NCI-H2196 (cell line): ENCODE measurements at regions not wholly inside any gene's neighbourhood (a gene's known extent, or its start where the extent isn't known, plus 50 kb on each side); places are given as distances from the start of the nearest gene placed in this dataset.

Source experiments
- DNase-seq: peaks from one replicate; lab custom pipeline; 2025; ENCODE audit not compliant: unreplicated experiment; lab: John Stamatoyannopoulos, UW

DNA sequence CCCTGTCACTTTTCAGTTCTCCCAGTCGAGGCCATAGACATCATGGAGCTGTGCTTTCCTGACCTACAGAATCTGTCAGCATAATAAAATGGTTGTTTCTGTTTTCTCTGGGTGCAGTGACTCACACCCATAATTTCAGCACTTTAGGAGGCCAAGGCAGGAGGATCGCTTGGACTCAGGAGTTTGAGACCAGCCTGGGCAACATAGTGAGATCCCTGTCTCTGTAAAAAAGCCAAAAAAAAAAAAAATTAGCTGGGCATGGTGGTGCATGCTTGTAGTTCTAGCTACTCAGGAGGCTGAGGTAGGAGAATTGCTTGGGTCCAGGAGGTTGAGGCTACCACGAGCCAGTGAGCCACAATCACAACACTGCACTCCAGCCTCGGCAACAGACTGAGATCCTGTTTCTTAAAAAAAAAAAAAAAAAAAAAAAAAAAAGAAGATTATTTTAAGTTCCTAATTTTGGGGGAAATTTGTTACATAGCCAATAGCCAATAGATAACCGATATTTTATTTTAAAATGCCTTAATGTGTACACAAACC, 196.2 kb downstream of the ADSS2 start:
- no peak for DNase-seq

DNA sequence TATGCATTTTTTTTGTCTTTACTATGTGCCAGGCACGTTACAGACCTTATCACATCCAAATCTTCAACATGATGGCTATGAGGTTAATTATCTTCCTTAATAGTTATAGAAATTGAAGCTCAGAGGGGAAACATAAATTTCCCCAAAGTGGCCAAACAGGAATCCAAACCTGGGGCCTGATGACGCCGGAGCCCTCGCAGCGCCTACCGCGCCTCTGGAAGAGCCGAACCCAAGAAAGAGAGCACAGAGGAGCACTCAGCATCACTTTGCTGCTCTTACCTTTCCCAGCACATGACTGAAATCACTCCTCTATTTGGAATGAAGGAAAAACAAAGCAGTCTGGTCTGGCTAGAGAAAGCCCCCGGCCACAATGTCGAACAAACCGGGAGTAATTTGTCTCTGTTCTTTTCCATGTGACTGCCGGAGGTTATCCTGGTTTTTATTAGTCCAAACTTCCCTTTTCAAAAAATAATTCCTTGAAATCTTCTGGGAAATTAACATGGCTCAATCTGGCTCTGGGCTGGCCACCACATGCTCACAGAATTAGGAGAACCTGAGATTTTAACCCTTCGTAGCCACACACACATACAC, 195.5 kb downstream of the ADSS2 start:
- no peak for DNase-seq

DNA sequence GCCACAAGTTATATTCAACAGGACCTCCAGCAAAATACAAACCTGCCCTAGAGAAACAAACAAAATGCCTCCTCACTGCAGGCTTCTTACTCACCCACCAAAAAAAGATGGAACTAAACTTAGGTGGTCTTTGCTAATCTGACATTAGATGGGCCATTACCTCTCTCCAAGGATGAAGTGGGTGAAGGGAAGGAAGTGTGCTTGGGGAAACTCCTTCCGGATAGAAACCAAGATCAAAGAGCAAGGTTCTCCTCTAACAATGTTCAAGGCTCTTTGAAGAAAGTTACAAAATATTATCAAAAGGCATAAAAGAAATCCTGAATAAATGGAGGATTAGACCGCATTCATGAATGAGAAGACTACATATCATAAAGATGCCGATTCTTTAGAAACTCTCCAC, 187.5 kb downstream of the ADSS2 start:
- no peak for DNase-seq

DNA sequence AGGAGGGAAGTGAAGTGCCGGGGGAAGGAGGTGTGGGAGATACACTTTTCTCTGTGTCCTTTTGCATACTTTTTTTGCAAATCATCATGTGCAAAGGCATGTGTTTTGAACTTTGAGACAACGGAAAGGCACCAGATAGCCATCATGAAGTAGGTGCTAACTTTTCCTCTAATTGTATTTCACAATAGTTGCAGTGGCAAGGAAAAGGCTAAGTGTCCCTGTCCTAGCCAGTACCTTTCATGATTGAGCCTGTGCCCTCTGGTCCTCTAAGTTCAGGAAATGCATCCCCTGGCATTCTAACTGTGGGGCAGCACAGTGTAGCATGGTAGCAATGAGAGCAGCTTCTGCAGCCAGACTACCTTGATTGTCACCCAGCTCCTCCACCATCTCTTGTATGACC, 186.2 kb downstream of the ADSS2 start:
- no peak for DNase-seq

DNA sequence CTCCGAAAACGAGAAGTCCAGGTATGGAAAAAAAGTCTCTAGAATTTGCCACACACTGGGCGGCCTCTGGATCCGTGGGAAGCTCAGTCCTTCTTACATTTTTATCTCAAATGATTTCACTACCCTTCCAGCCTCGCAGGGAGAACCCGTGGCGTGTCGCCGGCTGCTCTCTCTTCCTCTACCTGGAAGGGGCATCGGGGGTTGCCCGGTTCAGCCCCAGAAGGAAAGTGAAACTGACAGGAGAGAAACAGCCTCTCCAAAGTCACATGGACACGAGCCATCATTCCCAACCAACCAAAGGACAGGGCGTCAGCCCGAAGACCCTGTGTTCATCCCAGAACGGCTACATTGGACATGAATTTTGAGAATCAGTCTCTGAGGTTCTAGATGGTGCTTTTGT, 182.5 kb downstream of the ADSS2 start:
- no peak for DNase-seq

DNA sequence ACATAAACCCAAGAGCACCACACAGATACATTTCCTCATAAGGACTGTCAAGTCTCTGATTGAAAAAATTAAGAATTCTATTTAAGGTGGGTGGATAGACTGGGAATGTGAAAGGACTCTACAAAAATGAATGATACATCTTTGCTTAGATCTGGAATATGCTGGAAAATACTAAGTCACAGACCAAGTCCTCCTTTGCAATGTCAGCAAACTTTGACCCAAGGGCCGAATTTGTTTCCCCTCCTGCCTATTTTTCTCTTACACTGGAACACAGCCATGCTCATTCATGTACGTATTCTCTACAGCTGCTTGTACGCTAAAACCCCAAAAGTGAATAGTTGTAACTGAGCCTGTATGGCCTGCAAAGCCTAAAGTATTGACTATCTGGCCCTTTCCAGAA, 180.7 kb downstream of the ADSS2 start:
- no peak for DNase-seq

DNA sequence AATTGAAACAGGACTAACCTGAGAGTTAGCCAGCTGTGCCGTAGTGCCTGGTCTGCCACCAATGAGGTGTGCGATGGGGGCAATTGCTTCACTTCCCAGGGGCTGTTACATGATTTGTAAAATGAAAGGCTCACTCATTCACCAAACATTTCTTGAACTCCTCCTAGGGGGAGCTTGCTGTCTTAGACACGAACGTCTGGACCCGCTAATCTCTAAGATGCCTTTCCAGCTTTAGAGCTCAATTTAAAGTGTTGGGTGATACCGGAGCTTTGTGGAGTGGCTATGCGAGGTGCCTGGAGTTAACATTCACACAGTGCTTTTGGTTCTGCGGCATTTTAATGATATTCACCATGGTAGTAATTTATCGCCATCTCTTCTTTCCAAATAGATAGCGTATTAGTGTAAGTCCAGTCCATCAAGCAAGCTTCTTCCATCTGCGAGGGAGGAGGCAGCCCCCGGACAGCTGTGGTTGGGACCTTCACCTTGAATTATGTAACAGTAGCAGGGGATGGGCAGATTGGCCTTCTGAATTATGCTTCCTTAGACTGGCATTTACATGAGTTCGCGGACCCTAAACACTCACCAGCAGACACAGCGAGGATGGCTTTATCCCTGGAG, 179.9 kb downstream of the ADSS2 start:
- DNase-seq = no peak

DNA sequence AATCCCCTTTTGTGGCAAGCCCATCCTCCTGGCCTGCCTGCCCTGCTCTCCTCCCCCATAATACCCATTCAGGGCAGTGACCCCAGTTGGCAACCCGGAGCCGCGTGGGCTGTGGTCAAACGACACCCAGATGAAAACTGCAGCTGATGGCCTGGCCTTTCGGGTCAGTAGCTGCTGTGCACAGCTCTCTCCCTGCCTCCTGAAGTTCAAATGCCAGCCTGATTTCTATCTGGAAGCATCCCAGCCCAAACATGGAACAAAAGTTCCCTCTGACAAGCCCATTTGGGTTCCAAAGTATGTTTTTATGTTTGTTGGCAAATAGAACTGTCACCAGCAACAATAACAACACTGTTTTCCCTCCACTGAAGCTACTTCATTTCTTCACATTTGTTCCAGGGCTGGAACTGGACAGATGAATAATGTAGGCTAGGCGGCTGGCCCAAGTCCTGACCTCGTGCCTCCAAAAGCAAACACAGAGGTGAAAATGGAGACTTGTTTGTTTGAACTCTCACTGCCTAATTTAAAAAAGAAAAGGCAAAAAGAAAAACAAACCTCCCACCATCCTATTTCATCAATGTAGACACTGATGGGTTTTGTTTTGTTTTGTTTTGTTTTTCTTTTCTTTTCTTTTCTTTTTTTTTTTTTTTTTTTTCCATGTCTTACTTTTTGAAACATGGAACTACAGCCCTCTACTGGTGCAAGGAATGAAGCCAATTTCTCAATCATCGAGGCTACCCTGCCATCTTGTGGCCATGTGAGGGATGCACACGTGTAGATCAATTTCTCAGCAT, 179.0 kb downstream of the ADSS2 start:
- DNase-seq = peak; percentile 49

DNA sequence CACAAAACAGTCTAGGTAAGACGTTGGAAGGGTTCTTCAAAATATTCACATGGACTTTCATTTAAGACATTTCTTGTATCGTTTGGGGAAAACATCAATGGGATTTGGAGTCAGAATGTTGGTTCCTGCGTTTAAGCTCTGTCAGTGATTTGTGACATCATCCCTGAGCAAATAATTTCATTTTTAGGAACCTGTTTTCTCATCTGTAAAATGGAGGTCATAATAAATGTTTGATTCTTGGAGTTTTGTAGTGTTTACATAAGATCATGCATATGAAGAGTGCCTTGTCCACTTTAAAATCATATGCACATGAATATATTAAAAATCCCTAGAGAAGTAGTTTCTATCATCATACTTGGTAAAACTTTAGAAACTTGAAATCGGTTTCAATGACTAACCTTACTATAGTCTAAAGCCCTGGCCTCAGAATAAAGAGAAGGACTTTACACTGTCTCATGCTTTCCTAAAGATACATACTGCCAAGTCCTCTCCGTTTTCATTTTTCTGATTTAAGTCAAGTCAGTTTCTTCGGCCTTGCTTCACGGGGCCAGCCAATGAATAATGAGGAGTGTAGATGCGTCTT, 178.4 kb downstream of the ADSS2 start:
- DNase-seq = no peak

DNA sequence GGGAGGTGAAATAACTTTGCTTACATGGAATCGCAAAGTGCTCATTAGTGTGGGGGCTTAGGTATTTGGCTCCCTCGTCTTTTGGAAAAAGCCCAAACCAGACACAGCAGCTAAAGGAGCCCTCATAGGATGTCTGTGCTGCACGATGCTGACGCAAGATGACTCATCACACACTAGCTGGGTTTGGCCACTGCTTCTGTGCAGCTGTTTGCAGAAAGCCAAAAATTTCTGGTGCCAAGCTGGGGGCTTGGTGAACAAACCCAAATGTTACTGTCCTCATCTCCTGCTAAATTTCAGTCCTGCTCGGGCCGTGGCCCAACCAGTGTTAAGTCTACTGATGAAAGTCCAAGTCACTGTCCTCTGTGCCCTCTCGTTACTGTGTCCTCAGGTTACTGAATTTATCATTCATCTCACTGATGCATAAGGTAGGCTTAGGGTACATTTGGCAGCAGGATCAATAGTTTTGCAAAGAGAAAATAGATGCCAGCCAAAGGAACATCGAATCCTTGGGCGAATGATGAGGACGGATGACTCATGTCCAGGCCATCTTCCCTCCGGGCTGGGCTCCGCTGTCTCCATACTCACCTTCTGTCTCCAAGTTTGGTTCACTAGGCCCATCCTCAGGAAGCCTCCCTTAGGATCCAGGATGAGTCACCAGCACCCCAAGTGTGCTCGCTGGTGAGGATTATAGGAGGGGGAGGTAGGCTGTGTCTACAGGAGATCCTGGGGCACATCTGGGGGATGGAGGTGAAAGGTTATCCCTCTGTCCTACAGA, 177.7 kb downstream of the ADSS2 start:
- peak; percentile 3 for DNase-seq

DNA sequence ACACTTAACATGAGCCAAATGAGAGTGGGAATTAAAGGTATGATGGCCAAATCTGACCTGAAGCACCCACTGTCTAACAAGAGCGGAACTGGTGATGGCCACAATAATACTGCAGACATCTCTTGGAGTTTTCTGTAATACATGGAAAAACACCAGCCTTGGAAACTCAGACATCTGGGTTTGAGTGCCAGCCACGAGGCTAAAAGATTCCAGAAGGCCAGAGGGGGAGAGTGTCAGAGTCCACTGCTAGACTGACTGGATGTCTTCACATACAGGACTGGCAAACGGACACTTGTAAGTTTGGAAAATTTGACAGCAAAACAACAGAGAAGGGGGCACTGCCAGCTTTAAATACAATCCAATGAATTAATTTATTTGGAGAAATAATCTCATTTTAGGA, 175.1 kb downstream of the ADSS2 start:
- DNase-seq = no peak

DNA sequence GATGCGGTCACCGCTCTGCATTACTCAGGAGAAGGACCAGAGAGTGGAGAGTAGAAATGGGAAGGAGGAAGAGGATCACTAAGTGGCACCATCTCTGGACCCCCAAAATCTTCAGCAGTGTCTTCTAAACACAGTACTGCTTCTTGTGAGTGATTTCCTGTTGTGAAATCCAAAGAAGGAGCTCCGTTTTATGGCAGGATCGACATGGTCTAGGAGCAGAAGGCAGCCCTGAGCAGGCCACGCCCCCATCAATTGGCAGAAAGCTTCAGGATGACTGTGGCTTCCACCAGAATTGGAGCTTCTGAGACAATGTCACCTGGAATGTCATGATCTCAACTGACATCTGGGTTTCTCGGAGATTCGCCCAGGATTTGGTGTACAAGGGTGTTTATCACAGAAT, 171.5 kb downstream of the ADSS2 start:
- no peak for DNase-seq

DNA sequence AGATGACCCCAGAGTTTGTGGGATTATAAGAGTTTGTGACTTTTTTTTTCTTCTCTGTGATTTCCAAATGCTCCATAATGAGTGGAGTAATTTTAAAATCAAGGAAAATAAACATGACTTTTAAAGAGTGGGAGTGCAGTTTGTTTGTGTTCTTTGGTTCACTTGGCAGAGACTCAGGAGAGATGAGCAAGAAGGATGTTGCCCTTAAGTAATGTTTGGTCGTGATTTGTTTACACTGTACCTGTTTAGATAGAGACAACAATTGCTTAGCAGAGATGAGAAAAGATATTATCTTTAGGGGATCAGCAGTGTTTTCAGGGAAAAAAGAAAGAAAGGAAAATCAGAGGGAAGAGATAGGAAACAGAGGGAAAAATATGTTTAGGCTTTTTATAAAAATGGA, 170.8 kb downstream of the ADSS2 start:
- DNase-seq = no peak

DNA sequence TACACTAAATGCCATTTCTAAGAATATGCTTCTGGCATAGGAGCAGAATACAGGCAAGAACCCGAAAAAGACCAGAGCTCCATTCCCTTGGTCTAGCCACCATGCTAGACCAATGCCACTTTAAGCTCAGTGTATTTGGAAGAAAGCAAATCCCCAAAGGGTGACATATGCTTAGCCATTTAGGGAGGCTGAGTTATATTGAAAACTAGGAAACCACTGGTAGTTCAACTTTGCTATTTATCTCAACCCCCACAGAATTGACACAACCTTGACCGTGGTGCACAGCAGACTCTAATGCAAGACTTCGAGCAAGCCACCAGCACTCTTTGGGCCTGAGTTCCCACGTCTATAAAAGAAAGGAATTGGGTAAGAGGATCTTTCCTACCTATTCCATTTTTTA, 167.9 kb downstream of the ADSS2 start:
- DNase-seq = no peak

DNA sequence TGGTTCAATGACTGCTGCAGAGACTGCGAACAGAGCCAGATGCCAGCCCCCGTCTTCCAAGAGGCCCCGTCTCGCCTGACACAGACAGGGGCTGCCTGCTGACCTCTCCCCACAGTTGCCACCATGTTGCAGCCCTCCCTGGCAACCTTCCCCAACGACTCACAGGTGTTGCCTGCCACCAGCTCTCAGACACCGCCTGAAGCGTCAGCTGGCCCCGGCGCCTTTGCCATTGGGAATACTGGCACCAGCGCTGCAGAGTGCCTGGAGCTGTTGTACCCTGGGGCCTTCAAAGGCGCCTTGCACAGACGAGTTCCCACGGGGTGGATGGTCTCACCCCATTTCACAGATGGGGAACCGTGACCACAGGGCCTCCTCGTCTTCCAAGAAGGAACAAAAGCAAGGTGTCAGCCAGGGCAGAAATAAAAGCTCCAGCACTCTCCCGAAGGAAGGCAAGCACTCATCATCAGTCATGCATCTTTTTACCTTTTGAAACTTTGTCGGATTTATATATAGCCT, 167.0 kb downstream of the ADSS2 start:
- no peak for DNase-seq

DNA sequence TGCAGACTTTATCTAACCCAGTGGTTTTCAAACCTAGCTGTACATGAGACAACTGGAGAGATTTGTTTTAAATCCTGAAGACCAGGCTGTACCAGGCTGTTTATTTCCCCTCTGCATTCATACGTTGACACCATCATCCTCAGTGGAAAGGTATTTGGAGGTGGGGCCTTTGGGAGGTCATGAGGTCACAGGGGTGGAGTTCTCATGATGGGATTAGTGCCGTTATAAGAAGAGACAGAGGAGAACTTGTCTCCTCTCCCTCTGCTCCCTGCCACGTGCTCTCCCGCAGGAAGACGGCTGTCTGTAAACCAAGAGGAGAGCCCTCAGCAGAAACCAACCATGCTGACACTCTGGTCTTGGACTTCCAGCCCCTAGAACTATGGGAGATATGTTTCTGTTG, 165.4 kb downstream of the ADSS2 start:
- DNase-seq = no peak

DNA sequence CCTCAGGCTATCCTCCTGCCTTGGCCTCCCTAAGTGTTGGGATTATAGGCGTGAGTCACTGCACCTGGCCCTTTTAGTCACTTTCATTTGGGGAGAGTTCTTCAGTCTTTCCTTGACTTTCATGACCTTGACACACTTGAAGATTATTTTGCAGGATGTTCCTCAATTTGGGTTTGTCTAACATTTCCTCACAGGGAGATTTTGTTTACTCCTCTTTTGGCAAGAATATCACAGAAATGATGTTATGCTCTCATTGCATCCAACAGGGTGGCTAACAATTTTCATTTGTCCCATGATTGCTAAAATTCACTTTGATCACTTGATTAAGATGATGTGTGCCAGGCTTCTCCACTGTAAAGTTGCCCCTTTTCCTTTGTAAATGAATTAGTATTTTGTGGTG, 164.0 kb downstream of the ADSS2 start:
- no peak for DNase-seq

DNA sequence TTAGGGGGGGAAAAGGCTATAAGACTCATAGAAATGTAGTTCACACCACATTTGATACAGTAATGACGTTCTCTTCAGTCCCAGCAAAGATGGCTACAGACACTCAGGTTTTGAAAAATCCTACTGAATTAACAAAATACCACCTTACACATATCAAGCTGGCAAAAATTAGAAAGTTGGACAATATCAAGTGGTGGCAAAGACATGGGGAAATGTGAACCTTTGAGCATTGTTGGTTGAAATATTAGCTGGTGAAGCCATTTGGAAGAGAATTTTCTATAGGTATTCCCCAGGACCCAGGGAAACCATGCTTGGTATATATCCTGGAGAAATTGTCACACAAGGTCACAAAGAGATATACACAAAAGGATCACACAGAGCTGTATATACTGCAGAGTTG, 163.0 kb downstream of the ADSS2 start:
- no peak for DNase-seq

DNA sequence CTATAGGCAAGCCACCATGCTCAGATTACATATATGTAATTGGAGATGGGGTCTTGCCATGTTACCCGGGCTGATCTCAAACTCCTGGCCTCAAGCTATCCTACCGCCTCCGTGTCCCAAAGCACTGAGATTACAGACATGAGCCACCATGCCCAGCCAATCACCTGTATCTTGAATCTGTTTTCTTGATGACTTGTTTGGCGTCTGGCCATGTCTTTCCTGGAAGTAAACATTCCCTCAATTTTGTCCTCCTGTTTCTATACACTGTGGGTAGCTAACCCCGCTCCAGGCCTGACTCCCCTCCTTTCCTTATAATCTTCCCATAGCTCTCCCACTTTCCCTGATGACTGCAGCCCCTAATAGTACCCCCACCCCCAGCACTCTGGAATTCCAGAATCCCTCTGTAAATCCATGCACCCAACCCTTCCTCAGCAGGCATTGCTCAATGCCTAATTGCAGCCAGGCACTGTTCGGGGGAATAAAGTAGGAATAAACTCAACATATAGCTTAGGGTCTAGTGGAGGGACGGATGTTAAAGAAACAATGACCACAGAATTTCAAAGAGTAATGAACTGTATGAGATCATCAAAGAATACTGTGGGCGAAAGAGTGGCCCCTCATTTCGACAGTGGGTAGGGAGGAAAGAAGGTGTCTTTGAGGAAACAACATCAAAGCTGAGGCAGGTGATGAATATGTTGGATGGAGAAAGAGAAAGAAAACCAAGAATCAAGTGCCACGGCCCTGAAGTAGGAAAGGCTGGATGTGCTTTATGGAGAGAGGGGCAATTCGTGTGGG, 161.5 kb downstream of the ADSS2 start:
- DNase-seq = no peak
